ENCODE measurements at regions not wholly inside any gene's neighbourhood (a gene's known extent, or its start where the extent isn't known, plus 50 kb on each side); places are given as distances from the start of the nearest gene placed in this dataset.

DNA sequence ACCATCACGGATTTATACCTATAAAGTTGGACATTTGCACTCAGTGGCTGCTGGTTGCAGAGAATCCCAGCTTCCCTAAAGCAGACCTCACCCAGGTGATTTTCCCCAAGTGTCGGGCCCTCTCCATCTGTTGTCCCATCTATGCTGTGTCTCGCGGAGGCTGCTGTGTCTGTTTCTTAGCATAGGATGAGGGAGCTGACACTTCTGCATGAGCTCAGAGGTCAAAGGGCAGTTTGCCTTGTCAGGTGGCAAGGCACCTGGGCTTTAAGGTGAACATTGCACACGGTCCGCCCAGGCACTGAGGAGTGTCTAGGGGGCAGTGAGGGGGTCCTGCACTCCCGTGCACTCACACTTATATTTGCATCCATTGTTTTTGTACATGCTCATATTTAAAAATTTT, 151.6 kb downstream of the ZIC5 start:
- TF ChIP-seq, protein P1, sequence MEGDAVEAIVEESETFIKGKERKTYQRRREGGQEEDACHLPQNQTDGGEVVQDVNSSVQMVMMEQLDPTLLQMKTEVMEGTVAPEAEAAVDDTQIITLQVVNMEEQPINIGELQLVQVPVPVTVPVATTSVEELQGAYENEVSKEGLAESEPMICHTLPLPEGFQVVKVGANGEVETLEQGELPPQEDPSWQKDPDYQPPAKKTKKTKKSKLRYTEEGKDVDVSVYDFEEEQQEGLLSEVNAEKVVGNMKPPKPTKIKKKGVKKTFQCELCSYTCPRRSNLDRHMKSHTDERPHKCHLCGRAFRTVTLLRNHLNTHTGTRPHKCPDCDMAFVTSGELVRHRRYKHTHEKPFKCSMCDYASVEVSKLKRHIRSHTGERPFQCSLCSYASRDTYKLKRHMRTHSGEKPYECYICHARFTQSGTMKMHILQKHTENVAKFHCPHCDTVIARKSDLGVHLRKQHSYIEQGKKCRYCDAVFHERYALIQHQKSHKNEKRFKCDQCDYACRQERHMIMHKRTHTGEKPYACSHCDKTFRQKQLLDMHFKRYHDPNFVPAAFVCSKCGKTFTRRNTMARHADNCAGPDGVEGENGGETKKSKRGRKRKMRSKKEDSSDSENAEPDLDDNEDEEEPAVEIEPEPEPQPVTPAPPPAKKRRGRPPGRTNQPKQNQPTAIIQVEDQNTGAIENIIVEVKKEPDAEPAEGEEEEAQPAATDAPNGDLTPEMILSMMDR (IDR thresholded peaks at IDR 0.05): no peak
- Histone ChIP-seq H3K36me3 (no peaks in the 10 kb centered on the region), H3K4me3 (no peak overlapping the region), H3K27me3 (no peaks in the 10 kb centered on the region), H3K4me1 (no peaks in the 10 kb centered on the region), H3K9me3 (peaks cover 0 to 12% of the 10 kb centered on the region in 2 donors), H3K27ac (no peak overlapping the region)
- DNase-seq (no peak), ATAC-seq (no peak)
- intact Hi-C loops (cut with DNase I): no loop called here

DNA sequence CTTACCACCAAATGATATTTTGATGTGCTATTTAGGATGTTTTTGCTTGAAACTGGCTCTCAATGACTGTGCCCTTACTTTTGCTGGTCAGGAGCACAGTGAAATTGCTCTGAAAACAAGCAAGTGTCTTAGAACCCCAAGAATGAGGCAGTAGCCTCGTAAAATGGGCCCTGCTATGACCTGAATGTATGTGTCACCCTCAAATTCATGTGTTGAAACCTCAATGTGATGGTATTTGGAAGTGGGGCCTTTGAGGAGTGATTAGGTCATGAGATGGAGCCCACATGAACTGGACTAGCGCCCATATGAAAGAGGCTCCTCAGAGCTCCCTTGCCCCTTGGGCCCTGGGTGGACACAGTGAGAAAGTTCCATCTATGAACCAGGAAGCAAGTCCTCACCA, 155.2 kb downstream of the ZIC5 start:
- ATAC-seq (no peak), DNase-seq (no peak)
- Histone ChIP-seq H3K36me3 (no peaks in the 10 kb centered on the region), H3K9me3 (no peaks in the 10 kb centered on the region), H3K4me1 (no peaks in the 10 kb centered on the region), H3K4me3 (no peak overlapping the region), H3K27ac (no peak overlapping the region), H3K27me3 (no peaks in the 10 kb centered on the region)
- TF ChIP-seq, protein P1 (IDR thresholded peaks at IDR 0.05): no peak
- intact Hi-C loops (cut with DNase I): no loop called here

DNA sequence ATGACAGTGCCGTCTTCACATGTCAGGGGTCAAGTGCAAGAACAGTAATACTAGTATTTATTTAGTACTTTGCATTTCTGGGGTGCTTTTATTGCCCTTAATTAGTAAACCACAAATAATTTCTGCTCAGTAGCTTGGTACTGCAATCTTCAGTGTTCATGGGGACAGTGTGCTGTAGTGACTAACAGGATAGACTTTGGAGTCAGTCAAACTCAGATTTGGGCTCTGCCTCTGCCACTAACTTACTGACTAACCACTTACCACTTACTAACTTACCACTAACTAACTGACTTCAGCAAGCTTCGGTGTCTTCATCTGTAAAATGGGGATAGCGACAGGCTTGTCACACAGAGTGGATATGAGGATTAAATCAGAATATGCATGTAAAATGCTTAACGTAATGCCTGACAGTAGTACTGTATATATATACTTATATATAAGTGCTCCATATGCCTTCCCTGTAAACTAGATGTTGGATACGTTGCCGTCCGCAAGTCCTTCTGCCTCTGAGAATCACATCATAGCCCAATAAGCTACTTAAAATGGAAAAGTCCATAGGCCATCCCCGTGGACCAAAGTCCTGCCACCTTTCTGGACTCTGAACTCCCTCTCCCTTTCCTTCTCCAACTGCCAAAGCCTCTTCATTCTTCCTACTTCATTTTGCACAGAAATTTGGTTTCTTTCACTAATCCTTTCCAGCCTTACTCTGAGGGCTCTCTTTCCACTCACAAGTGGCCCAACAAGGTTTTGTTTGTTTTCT, 158.1 kb downstream of the ZIC5 start:
- TF ChIP-seq, protein P1 (IDR thresholded peaks at IDR 0.05): no peak
- intact Hi-C loops (cut with DNase I): no loop called here
- no peak for DNase-seq

DNA sequence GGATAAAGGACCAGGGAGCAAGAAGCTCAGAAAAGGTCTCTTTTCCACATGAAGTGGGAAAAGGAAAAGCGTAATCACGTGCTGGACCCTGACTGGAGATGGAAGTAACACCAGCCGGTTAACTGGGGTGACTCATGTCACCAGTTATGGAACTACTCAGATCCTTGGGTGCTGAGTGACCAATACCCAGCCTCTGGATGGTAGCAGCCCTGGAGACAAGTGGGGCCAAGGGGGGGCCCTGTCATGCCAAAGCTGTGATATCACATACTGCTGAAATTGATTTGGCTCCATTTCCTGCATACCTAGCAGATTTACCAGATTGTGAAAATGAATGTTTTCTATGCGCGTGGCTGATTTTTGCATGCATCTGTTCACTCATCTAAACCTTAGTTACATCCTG, 158.9 kb downstream of the ZIC5 start:
- TF ChIP-seq, protein P1 (IDR thresholded peaks at IDR 0.05): no peak
- no peaks in the 10 kb centered on the region for H3K9me3 ChIP-seq
- no peaks in the 10 kb centered on the region for H3K36me3 ChIP-seq
- no peaks in the 10 kb centered on the region for H3K4me1 ChIP-seq
- DNase-seq: no peak
- intact Hi-C loops (cut with DNase I): no loop called here
- no peak overlapping the region for H3K4me3 ChIP-seq
- peak; percentile 50 for ATAC-seq
- H3K27ac ChIP-seq: no peak overlapping the region
- no peaks in the 10 kb centered on the region for H3K27me3 ChIP-seq

More for the DNA sequence above, 158.1 kb downstream of the ZIC5 start:
- no peaks in the 10 kb centered on the region for H3K9me3 ChIP-seq
- no peak for ATAC-seq
- no peak overlapping the region for H3K27ac ChIP-seq
- H3K4me3 ChIP-seq: no peak overlapping the region
- no peaks in the 10 kb centered on the region for H3K4me1 ChIP-seq
- H3K36me3 ChIP-seq: no peaks in the 10 kb centered on the region
- H3K27me3 ChIP-seq: no peaks in the 10 kb centered on the region

DNA sequence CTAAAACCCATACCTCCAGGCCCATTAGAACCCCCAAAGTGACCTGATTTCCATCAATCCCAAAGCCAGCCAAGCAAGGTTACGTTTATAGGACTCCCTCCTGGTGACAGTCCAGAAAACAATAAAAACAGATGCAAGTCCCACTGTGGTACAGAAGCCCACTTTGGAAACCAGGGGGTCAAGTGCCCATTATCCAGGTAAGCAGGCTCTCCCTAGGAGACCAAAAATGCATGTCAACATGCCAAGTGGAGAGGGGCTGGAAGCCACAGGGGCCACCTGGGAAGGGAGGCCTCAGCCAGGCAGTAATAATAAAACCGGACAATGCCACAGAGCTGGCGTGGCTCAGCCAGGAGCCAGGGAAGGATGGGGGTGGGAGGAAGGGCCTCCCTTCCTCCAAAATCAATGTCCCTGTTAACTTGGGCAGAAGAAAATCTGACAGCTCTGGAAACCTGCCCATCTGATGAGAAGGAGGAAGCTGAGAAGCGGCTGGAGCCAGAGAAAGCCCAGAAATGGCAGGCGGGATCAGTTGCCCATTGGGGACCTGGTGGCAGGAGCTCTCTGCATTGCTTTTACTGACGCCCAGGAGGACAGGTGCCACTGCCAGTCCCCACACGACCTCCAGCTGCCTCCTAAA, 160.4 kb downstream of the ZIC5 start:
- Histone ChIP-seq H3K9me3 (no peaks in the 10 kb centered on the region), H3K36me3 (no peaks in the 10 kb centered on the region), H3K27ac (no peak overlapping the region), H3K4me3 (no peak overlapping the region), H3K4me1 (no peaks in the 10 kb centered on the region), H3K27me3 (no peaks in the 10 kb centered on the region)
- ATAC-seq: no peak
- TF ChIP-seq, protein P1 (IDR thresholded peaks at IDR 0.05): no peak
- intact Hi-C loops (cut with DNase I): no loop called here
- no peak for DNase-seq

Data from left lung (tissue), 4 donors.